NCI-H2196 (cell line): ENCODE measurements at regions not wholly inside any gene's neighbourhood (a gene's known extent, or its start where the extent isn't known, plus 50 kb on each side); places are given as distances from the start of the nearest gene placed in this dataset.

Source experiments
- DNase-seq: peaks from one replicate; lab custom pipeline; 2025; ENCODE audit not compliant: unreplicated experiment; lab: John Stamatoyannopoulos, UW

GRCh38 chr10:121406823-121407545, 191.3 kb downstream of the FGFR2 start:
- no peak for DNase-seq

DNA sequence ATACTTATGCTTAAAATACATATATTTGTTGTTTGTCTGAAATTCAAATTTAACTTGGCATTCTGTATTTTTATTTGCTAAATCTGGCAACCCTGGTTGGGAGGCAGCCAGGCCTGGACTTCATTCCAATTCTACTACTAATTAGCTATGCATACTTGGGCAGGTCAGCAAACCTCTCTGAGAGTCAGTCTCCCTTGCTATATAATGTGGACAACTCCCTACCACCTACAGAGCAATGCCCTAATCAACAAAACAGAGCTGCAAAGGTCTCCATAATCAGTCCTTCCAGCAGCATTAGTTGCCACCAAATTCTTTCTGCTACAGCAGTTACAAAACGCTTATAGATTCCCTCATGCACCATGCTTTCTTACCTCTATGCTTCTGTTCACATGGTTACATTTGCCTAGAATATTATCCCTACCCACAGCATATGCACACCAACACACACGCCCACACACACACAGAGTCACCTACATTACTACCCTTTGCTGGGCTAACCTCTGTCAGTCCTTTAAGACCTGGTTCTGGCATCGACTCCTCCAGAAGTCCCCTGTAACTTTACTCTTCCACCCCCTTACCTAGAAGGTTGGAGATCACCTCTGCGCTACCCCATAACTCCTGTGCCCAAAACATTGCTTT, 188.7 kb downstream of the FGFR2 start:
- DNase-seq: no peak

DNA sequence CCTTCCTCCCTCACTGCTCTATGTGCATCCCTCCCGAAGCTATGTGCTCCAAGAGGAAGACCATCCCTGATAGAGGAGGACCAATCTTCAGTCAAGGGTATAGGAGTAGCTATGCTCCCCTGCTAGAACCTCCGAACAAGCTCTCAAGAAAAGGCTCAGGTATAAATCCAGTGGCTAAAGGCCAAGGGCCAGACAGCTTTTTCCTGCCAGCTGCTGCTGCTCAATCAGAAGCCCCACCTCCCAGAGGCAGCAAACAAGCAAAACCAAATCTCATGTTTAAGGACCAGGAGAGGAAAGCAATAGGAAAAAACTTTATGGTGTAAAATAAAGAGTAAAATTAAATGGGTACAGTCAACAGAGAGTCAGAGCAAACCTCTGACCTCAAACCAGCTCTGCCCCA, 187.2 kb downstream of the FGFR2 start:
- DNase-seq: no peak

DNA sequence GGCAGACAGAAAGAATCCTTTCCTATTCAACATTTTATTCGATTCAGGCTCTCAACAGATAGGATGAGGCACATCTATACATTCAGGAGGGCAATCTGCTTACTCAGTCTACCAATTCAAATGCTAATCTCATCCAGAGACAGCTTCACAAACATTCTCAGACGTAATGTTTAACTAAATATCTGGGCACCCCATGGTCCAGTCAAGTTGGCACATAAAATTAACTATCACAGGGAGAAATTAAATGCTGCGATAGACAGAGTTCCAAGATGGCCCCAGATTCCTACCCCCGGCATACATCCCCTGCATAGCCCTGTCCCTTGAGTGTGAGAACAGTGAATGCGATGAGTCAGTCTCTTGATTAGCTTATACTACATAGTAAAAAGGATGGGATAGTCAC, 184.3 kb downstream of the FGFR2 start:
- DNase-seq: no peak

- no peak for DNase-seq
Observed at GRCh38 chr10:121414366-121415062, 183.7 kb downstream of the FGFR2 start.

DNA sequence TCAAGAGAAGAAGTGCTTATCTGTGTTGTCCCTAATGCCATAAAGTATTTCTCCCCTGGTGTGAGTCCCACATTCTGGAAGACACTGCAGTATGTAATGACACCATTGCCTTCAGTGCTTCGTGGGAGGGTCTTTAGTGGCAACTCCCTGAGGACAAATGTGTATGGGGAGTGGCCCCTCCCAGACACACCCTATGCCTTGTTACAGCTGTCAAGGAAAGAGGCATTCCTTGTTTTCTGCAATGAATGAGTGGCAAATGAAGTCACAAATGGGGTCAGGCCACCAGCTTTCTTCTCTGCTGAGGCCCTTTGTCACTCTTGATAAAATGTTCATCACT, 183.2 kb downstream of the FGFR2 start:
- DNase-seq: no peak

DNA sequence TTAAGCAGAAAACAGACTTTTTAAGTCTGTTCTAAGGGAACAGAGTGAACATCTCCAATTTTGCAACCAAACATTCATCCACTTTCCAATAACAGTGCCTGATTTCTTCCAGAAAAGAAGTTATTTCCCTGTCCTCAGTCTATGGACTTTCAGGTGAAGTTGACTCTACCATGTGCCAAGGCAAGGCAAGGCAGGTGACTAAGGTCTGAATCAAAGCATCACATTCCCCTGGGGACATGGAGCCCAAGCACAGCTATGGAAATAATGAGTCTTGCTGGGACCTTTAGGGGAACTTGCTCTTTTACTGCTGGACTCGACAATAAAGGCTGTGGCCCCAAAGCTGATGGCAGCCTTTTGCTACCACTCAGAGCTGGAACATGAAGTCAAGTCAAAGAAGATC, 182.2 kb downstream of the FGFR2 start:
- DNase-seq: no peak

DNA sequence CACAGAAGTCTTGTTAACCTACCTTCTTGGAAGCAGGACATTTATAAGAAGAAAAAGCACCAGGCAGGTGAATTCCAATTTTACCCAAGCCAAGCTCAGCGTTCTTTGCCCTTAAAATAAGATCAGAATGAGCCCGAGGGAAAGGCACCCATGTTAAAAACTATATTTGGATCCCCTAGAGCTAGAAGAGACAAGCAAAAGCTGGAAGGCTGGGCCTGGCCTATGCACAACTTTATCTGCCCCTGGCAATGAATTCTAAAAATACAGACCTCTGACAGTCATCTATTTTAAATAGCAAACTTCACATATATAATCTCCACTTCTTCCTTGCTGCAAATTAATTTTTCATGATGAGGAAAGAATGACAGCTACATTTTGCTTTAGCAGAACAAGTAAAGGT, 180.9 kb downstream of the FGFR2 start:
- no peak for DNase-seq

DNA sequence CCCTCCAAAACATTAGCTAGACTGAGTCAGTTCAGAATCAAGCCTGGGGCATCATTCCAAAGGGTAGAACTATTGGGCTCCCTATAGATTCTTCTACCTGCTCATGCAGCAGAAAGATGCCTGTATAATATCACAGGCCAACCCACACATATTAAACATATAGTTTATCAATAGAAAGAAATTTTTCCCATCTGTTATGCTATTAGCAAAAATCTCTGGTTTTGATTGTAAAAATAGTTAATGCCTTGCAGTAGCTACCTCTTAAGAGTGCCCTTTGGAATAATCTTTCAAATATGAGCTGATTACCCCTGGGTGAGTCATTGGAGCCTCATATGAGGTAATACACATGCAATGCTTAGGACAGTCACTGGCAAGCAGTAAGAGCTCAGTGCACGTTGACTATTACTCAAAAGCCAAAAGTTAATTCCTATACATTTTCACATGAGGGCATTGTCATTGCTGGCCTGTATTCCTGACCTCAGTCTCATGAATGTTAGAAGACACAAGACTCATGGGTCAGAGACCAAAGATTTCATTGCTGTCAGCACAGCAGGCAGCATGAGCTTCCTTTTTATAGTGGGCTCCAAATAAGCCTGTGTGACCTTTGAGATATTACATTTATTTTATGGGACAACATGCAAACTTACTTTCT, 180.0 kb downstream of the FGFR2 start:
- no peak for DNase-seq

GRCh38 chr10:121420006-121420405, 178.2 kb downstream of the FGFR2 start:
- no peak for DNase-seq

DNA sequence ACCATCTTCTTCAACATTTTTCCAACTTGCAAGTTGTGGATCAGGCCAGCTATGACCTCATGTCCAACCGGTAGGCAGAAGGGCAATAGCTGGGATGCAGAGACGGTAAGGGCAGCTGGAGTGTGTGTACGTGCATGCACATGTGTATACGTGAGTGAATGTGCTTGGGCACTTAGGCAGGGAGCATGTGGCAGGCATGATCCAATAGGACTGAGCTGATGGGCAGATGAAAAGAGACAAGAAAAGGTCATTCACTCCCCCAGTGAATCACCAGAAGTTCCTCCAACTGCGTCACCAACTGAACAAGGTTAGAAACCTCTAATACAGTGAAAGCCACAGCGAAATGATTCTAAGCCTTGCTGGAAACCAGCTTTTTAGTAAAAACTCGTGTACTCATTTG, 176.1 kb downstream of the FGFR2 start:
- no peak for DNase-seq

- DNase-seq: no peak
Observed at GRCh38 chr10:121425623-121426022, 172.6 kb downstream of the FGFR2 start.

- no peak for DNase-seq
Observed at GRCh38 chr10:121426307-121426706, 171.9 kb downstream of the FGFR2 start.
